Caco-2 (cell line): ENCODE measurements at regions not wholly inside any gene's neighbourhood (a gene's known extent, or its start where the extent isn't known, plus 50 kb on each side); places are given as distances from the start of the nearest gene placed in this dataset.

Source experiments
- BruUV-seq: library from RNA; stranded (reverse); fragments of 400-500 nt; replicated peaks from 2 replicates; lab custom pipeline; 2021; lab: Mats Ljungman, UMichigan
- CTCF ChIA-PET: fragments of 300-600 bp; sonication (Branson Sonifier 250); formaldehyde crosslinking; loops from one replicate; lab custom pipeline; 2022; ENCODE audit warnings: antibody characterized with exemption; lab: Charles Lee
- POLR2A ChIA-PET: fragments of 300-600 bp; sonication (Branson Sonifier 250); formaldehyde crosslinking; loops from one replicate; lab custom pipeline; 2022; ENCODE audit warnings: antibody characterized with exemption; lab: Charles Lee
- DNase-seq, 2 experiments: peaks; one replicate each; pipeline versions ENCODE4 v3.0.0 to v3.0.0-alpha.2; 2020 to 2022
- H3K27me3 ChIP-seq: replicated peaks from 2 replicates; pipeline ENCODE4 v1.6.0; 2011; ENCODE audit warnings: low read length; ENCODE audit not compliant: control insufficient read depth, insufficient read depth
- H3K36me3 ChIP-seq: 2 replicates; pipeline ENCODE4 v1.5.1; 2011; ENCODE audit warnings: low read length; ENCODE audit not compliant: control insufficient read depth, insufficient read depth
- H3K4me1 ChIP-seq: fragments of 250-450 bp; sonication (Bioruptor Pico); 2 replicates; pipeline ENCODE4 v1.5.1; 2020; ENCODE audit warnings: mild to moderate bottlenecking
- H3K4me3 ChIP-seq: 2 replicates; pipeline ENCODE4 v1.5.1; 2011; ENCODE audit warnings: low read depth, mild to moderate bottlenecking, control low read depth, low read length
- H3K9me3 ChIP-seq: fragments of 250-450 bp; sonication (Bioruptor Pico); 2 replicates; pipeline ENCODE4 v1.5.1; 2020; ENCODE audit warnings: mild to moderate bottlenecking, moderate library complexity
- H3K27ac Mint-ChIP-seq: one replicate; pipeline ENCODE4 v1.8.0; 2022; ENCODE audit warnings: mixed read lengths; ENCODE audit not compliant: unreplicated experiment
- H3K27me3 Mint-ChIP-seq: one replicate; pipeline ENCODE4 v1.8.0; 2022; ENCODE audit warnings: mixed read lengths; ENCODE audit not compliant: insufficient read depth, unreplicated experiment
- H3K36me3 Mint-ChIP-seq: one replicate; pipeline ENCODE4 v1.8.0; 2022; ENCODE audit warnings: mild to moderate bottlenecking, mixed read lengths; ENCODE audit not compliant: insufficient read depth, unreplicated experiment
- H3K4me1 Mint-ChIP-seq: one replicate; pipeline ENCODE4 v1.8.0; 2022; ENCODE audit warnings: low read depth, mixed read lengths; ENCODE audit not compliant: unreplicated experiment
- H3K4me3 Mint-ChIP-seq: one replicate; pipeline ENCODE4 v1.8.0; 2022; ENCODE audit warnings: mild to moderate bottlenecking, moderate library complexity, mixed read lengths; ENCODE audit not compliant: unreplicated experiment
- H3K9me3 Mint-ChIP-seq: one replicate; pipeline ENCODE4 v1.8.0; 2022; ENCODE audit warnings: mixed read lengths; ENCODE audit not compliant: unreplicated experiment
- intact Hi-C: fragments of 100-400 bp; cut with micrococcal nuclease; formaldehyde crosslinking; loops from one replicate; pipeline ENCODE4 v1.10.0; 2022; ENCODE audit not compliant: unreplicated experiment
- TF ChIP-seq, protein P1 (sequence below), 2 experiments: fragments of 200-600 bp in 1 of 2; IDR thresholded peaks; 1 replicate in 1 of 2; 2 replicates in 1 of 2; pipeline versions ENCODE4 v1.5.1 to v1.8.0; 2011 to 2022; ENCODE audit warnings: antibody characterized with exemption in 1 of 2, control low read depth in 1 of 2, inconsistent platforms in 1 of 2, low read depth in 1 of 2, low read length in 1 of 2, mild to moderate bottlenecking in 1 of 2, moderate library complexity in 1 of 2; ENCODE audit not compliant: insufficient read depth in 1 of 2, severe bottlenecking in 1 of 2, unreplicated experiment in 1 of 2

DNA sequence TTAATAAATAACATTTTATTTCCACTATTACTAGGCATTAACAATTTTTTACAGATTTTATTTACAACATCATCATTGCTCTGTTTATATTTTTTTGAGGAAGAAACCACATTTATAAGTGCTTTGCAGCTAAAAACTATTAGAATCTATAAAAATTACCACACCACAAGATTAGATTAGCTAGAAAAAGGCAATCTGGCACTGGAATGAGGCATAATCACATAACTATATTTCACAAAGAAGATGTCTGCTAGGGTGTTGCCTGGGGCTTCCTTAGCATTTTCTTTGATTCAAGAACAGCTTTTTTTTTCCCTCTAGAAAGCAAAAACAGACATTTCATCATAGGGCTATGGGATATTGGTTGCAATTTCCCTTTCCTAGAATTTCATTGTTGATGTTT, 2169.2 kb downstream of the MRPL39 start:
- H3K4me3 Mint-ChIP-seq: no peak overlapping the region
- BruUV-seq: no TSS peak
- DNase-seq: no peak
- Histone ChIP-seq H3K27me3 (no peaks in the 10 kb centered on the region), H3K36me3 (no peaks in the 10 kb centered on the region), H3K4me3 (no peak overlapping the region), H3K9me3 (no peaks in the 10 kb centered on the region), H3K4me1 (no peaks in the 10 kb centered on the region)
- H3K9me3 Mint-ChIP-seq: peaks cover 9% of the 10 kb centered on the region
- no peaks in the 10 kb centered on the region for H3K27me3 Mint-ChIP-seq
- CTCF ChIA-PET: no interaction called here
- intact Hi-C loops: no loop called here
- H3K27ac Mint-ChIP-seq: no peak overlapping the region
- POLR2A ChIA-PET: no interaction called here
- H3K36me3 Mint-ChIP-seq: no peaks in the 10 kb centered on the region
- H3K4me1 Mint-ChIP-seq: no peaks in the 10 kb centered on the region
- TF ChIP-seq, protein P1, sequence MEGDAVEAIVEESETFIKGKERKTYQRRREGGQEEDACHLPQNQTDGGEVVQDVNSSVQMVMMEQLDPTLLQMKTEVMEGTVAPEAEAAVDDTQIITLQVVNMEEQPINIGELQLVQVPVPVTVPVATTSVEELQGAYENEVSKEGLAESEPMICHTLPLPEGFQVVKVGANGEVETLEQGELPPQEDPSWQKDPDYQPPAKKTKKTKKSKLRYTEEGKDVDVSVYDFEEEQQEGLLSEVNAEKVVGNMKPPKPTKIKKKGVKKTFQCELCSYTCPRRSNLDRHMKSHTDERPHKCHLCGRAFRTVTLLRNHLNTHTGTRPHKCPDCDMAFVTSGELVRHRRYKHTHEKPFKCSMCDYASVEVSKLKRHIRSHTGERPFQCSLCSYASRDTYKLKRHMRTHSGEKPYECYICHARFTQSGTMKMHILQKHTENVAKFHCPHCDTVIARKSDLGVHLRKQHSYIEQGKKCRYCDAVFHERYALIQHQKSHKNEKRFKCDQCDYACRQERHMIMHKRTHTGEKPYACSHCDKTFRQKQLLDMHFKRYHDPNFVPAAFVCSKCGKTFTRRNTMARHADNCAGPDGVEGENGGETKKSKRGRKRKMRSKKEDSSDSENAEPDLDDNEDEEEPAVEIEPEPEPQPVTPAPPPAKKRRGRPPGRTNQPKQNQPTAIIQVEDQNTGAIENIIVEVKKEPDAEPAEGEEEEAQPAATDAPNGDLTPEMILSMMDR (IDR thresholded peaks at IDR 0.05; ENCODE audit: insufficient read depth in 1 of 2, low read depth in 1 of 2, low read length in 1 of 2, severe bottlenecking in 1 of 2, unreplicated experiment in 1 of 2): no peak

DNA sequence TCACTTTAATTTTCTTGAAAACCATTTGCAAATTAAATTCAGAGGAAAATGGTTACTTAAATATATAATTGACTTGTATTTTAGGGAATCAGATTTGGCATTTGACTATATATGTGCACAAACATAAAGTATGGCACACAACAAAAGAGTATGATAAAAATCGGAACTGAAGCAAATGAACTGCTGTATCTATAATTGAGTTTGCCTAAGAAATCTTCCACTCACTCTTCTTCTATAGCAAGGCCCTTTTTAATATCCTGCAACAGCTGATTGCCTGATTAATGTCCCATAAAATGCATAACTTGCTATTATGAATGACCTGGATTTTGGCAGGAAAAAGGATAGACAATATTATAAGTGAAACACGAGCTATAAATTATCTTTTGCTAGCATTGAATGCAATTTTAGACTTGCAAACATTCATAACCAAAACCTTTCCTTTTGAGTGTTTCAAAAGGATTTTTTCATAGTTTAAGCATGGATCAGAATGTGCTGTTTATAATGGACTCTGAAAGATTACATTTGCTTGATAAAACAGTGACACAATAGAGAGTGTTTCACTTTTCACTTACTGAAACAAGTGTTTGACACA, 2204.3 kb downstream of the MRPL39 start:
- no peaks in the 10 kb centered on the region for H3K36me3 Mint-ChIP-seq
- intact Hi-C loops: no loop called here
- no peaks in the 10 kb centered on the region for H3K4me1 Mint-ChIP-seq
- no peaks in the 10 kb centered on the region for H3K36me3 ChIP-seq
- no peaks in the 10 kb centered on the region for H3K4me1 ChIP-seq
- DNase-seq: no peak
- no peaks in the 10 kb centered on the region for H3K27me3 Mint-ChIP-seq
- H3K9me3 Mint-ChIP-seq: no peaks in the 10 kb centered on the region
- CTCF ChIA-PET: no interaction called here
- TF ChIP-seq, protein P1 (IDR thresholded peaks at IDR 0.05; ENCODE audit: insufficient read depth in 1 of 2, low read depth in 1 of 2, low read length in 1 of 2, severe bottlenecking in 1 of 2, unreplicated experiment in 1 of 2): no peak
- POLR2A ChIA-PET: no interaction called here
- BruUV-seq: no TSS peak
- H3K4me3 Mint-ChIP-seq: no peak overlapping the region
- H3K4me3 ChIP-seq: no peak overlapping the region
- H3K9me3 ChIP-seq: no peaks in the 10 kb centered on the region
- no peak overlapping the region for H3K27ac Mint-ChIP-seq
- no peaks in the 10 kb centered on the region for H3K27me3 ChIP-seq

DNA sequence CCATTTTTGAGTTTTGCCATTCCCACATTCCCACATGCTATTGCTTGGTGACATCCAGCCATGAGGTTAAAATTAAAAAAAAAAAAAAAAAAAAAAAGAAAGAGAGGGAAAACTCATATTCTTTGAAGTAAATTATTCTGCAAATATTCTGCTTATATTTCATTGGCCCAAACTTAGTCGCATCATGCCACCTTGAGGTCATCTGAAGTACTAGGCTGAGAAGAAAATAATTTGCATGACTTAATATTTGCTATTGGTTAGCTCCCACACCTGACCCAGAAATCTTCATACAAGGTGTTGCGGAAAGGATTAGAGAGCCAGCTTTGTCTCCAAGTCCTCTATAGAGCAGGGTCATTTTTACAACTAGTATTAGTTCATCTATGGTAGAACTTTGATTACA, 2206.0 kb downstream of the MRPL39 start:
- Histone ChIP-seq H3K9me3 (no peaks in the 10 kb centered on the region), H3K27me3 (no peaks in the 10 kb centered on the region), H3K36me3 (no peaks in the 10 kb centered on the region), H3K4me1 (no peaks in the 10 kb centered on the region), H3K4me3 (no peak overlapping the region)
- POLR2A ChIA-PET: no interaction called here
- Mint-ChIP-seq H3K9me3 (no peaks in the 10 kb centered on the region), H3K27ac (no peak overlapping the region), H3K4me3 (no peak overlapping the region), H3K36me3 (no peaks in the 10 kb centered on the region), H3K27me3 (no peaks in the 10 kb centered on the region), H3K4me1 (no peaks in the 10 kb centered on the region)
- intact Hi-C loops: loop anchor here (1.0 kb wide), 1 partner anchor 25 kb away; no protein-coding TSS in a partner anchor
- BruUV-seq: no TSS peak
- TF ChIP-seq, protein P1 (IDR thresholded peaks at IDR 0.05; ENCODE audit: insufficient read depth in 1 of 2, low read depth in 1 of 2, low read length in 1 of 2, severe bottlenecking in 1 of 2, unreplicated experiment in 1 of 2): no peak
- DNase-seq: peak in 1 of 2 experiments; percentile 7
- CTCF ChIA-PET: interaction anchor here (0.6 kb wide), 3 partner anchors 9 to 327 kb away, joined by 3 to 9 read pairs (median 4); no protein-coding TSS in a partner anchor
